Right atrium auricular region (tissue), 2 donors: ENCODE measurements at regions not wholly inside any gene's neighbourhood (a gene's known extent, or its start where the extent isn't known, plus 50 kb on each side); places are given as distances from the start of the nearest gene placed in this dataset.

Experiments
- DNase-seq: peaks from one replicate; pipeline ENCODE4 v3.0.0-alpha.2; 2019; ENCODE audit warnings: low spot score
- H3K27ac ChIP-seq, 2 donors: fragments of 200-600 bp; sonication (generic); 1 replicate in 1 of 2; 2 replicates in 1 of 2; pipeline ENCODE4 v1.5.1; 2016 to 2019
- H3K27me3 ChIP-seq, 2 donors: fragments of 200-600 bp; sonication (generic); one replicate each; pipeline versions ENCODE4 v1.5.1 to v1.6.0; 2017 to 2019
- H3K36me3 ChIP-seq: fragments of 200-600 bp; sonication (generic); one replicate; pipeline ENCODE4 v1.5.1; 2016
- H3K4me1 ChIP-seq, 2 donors: fragments of 200-600 bp; sonication (generic); one replicate each; pipeline versions ENCODE4 v1.5.1 to v1.6.0; 2017 to 2019
- H3K4me3 ChIP-seq, 2 donors: fragments of 200-600 bp; sonication (generic); 1 replicate in 1 of 2; 2 replicates in 1 of 2; pipeline ENCODE4 v1.5.1; 2017 to 2019; ENCODE audit warnings: mild to moderate bottlenecking in 1 of 2, moderate library complexity in 1 of 2
- H3K9me3 ChIP-seq, 2 donors: fragments of 200-600 bp; sonication (generic); one replicate each; pipeline ENCODE4 v1.5.1; 2019
- CTCF ChIP-seq, 2 donors: fragments of 200-600 bp; sonication (generic); IDR thresholded peaks; one replicate each; pipeline ENCODE4 v1.5.1; 2019; ENCODE audit warnings: antibody characterized with exemption in 2 of 2

- DNase-seq = no peak
- Histone ChIP-seq H3K4me1 (no peaks in the 10 kb centered on the region), H3K9me3 (no peaks in the 10 kb centered on the region), H3K36me3 (no peaks in the 10 kb centered on the region), H3K27me3 (no peaks in the 10 kb centered on the region), H3K4me3 (no peak overlapping the region), H3K27ac (no peak overlapping the region)
- TF ChIP-seq CTCF (IDR thresholded peaks at IDR 0.05) = no peak
Observed at GRCh38 chr6:103554911-103555310, 1304.8 kb downstream of the HACE1 start.

GRCh38 chr6:103538381-103538780 is 1321.3 kb downstream of the HACE1 start:
- H3K27ac ChIP-seq = no peak overlapping the region
- no peak overlapping the region for H3K4me3 ChIP-seq
- no peaks in the 10 kb centered on the region for H3K27me3 ChIP-seq
- no peaks in the 10 kb centered on the region for H3K36me3 ChIP-seq
- no peak for DNase-seq
- H3K9me3 ChIP-seq = no peaks in the 10 kb centered on the region
- no peak for TF ChIP-seq CTCF (IDR thresholded peaks at IDR 0.05)
- no peaks in the 10 kb centered on the region for H3K4me1 ChIP-seq

GRCh38 chr6:103534814-103535213 is 1324.9 kb downstream of the HACE1 start:
- DNase-seq = no peak
- no peak for TF ChIP-seq CTCF (IDR thresholded peaks at IDR 0.05)
- Histone ChIP-seq H3K36me3 (no peaks in the 10 kb centered on the region), H3K27me3 (no peaks in the 10 kb centered on the region), H3K4me3 (no peak overlapping the region), H3K9me3 (no peaks in the 10 kb centered on the region), H3K27ac (no peak overlapping the region), H3K4me1 (no peaks in the 10 kb centered on the region)

GRCh38 chr6:103534095-103534494 is 1325.6 kb downstream of the HACE1 start:
- TF ChIP-seq CTCF (IDR thresholded peaks at IDR 0.05) = no peak
- Histone ChIP-seq H3K9me3 (no peaks in the 10 kb centered on the region), H3K4me3 (no peak overlapping the region), H3K36me3 (no peaks in the 10 kb centered on the region), H3K27me3 (no peaks in the 10 kb centered on the region), H3K4me1 (no peaks in the 10 kb centered on the region), H3K27ac (no peak overlapping the region)
- no peak for DNase-seq

- Histone ChIP-seq H3K9me3 (no peaks in the 10 kb centered on the region), H3K27ac (no peak overlapping the region), H3K36me3 (no peaks in the 10 kb centered on the region), H3K4me3 (no peak overlapping the region), H3K27me3 (no peaks in the 10 kb centered on the region), H3K4me1 (no peaks in the 10 kb centered on the region)
- DNase-seq = no peak
- no peak for TF ChIP-seq CTCF (IDR thresholded peaks at IDR 0.05)
Observed at GRCh38 chr6:103522045-103522444, 1337.7 kb downstream of the HACE1 start.

GRCh38 chr6:103516336-103516735 is 1343.4 kb downstream of the HACE1 start:
- Histone ChIP-seq H3K9me3 (no peaks in the 10 kb centered on the region), H3K27me3 (no peaks in the 10 kb centered on the region), H3K4me1 (no peaks in the 10 kb centered on the region), H3K4me3 (no peak overlapping the region), H3K36me3 (no peaks in the 10 kb centered on the region), H3K27ac (no peak overlapping the region)
- DNase-seq = no peak
- TF ChIP-seq CTCF (IDR thresholded peaks at IDR 0.05) = no peak
